MM.1S (cell line): ENCODE measurements at regions not wholly inside any gene's neighbourhood (a gene's known extent, or its start where the extent isn't known, plus 50 kb on each side); places are given as distances from the start of the nearest gene placed in this dataset.

Experiments used
- DNase-seq: peaks from one replicate; pipeline ENCODE4 v3.0.0-alpha.2; 2015
- H2AFZ ChIP-seq: fragments of 300-600 bp; sonication (generic); 2 replicates; pipeline ENCODE4 v1.6.0; 2016; ENCODE audit warnings: antibody characterized with exemption, low read length
- H3F3A ChIP-seq: fragments of 300-600 bp; sonication (generic); 2 replicates; pipeline ENCODE4 v1.6.1; 2016; ENCODE audit warnings: mild to moderate bottlenecking, antibody characterized with exemption, low read length, moderate library complexity, mixed read lengths; ENCODE audit not compliant: insufficient read depth
- H3K27ac ChIP-seq: fragments of 300-600 bp; sonication (generic); 2 replicates; pipeline ENCODE4 v1.5.1; 2016; ENCODE audit warnings: mild to moderate bottlenecking, low read length
- H3K27me3 ChIP-seq: fragments of 300-600 bp; sonication (generic); replicated peaks from 2 replicates; pipeline ENCODE4 v1.6.0; 2016; ENCODE audit warnings: low read length; ENCODE audit not compliant: insufficient read depth
- H3K36me3 ChIP-seq: fragments of 300-600 bp; sonication (generic); replicated peaks from 2 replicates; pipeline ENCODE4 v1.6.1; 2016; ENCODE audit warnings: mild to moderate bottlenecking, low read length, mixed read lengths; ENCODE audit not compliant: insufficient read depth
- H3K4me1 ChIP-seq: fragments of 300-600 bp; sonication (generic); 2 replicates; pipeline ENCODE4 v1.6.1; 2016; ENCODE audit warnings: low read length, mixed read lengths
- H3K4me2 ChIP-seq: fragments of 300-600 bp; sonication (generic); 2 replicates; pipeline ENCODE4 v1.6.0; 2016; ENCODE audit warnings: low read depth, low read length
- H3K4me3 ChIP-seq: fragments of 300-600 bp; sonication (generic); 2 replicates; pipeline ENCODE4 v1.5.1; 2016; ENCODE audit warnings: low read length, mixed read lengths
- H3K79me2 ChIP-seq: fragments of 300-600 bp; sonication (generic); 2 replicates; pipeline ENCODE4 v1.6.1; 2016; ENCODE audit warnings: mixed run types, low read length, mixed read lengths
- H3K9ac ChIP-seq: fragments of 300-600 bp; sonication (generic); 2 replicates; pipeline ENCODE4 v1.6.1; 2016; ENCODE audit warnings: low read length, mixed read lengths
- H3K9me2 ChIP-seq: fragments of 300-600 bp; sonication (generic); replicated peaks from 2 replicates; pipeline ENCODE4 v1.6.1; 2016; ENCODE audit warnings: mild to moderate bottlenecking, low read length, mixed read lengths; ENCODE audit not compliant: insufficient read depth
- H3K9me3 ChIP-seq: fragments of 300-600 bp; sonication (generic); replicated peaks from 2 replicates; pipeline ENCODE4 v1.6.1; 2016; ENCODE audit warnings: mild to moderate bottlenecking, low read length, mixed read lengths; ENCODE audit not compliant: insufficient read depth
- H4K20me1 ChIP-seq: fragments of 300-600 bp; sonication (generic); 2 replicates; pipeline ENCODE4 v1.6.1; 2016; ENCODE audit warnings: mild to moderate bottlenecking, low read length, moderate library complexity, mixed read lengths; ENCODE audit not compliant: insufficient read depth
- EZH2 ChIP-seq: fragments of 300-600 bp; sonication (generic); optimal IDR thresholded peaks from 2 replicates; pipeline ENCODE3; 2017; ENCODE audit warnings: low read depth, mild to moderate bottlenecking, antibody characterized with exemption, low read length, mixed read lengths
- EZH2phosphoT487 ChIP-seq: fragments of 300-600 bp; sonication (generic); IDR thresholded peaks from 2 replicates; pipeline ENCODE4 v1.6.1; 2018; ENCODE audit warnings: antibody characterized with exemption, low read length
- TF ChIP-seq, protein P1 (sequence below): fragments of 300-600 bp; sonication (generic); IDR thresholded peaks from 2 replicates; pipeline ENCODE4 v1.5.1; 2016; ENCODE audit warnings: antibody characterized with exemption, low read length, mixed read lengths

DNA sequence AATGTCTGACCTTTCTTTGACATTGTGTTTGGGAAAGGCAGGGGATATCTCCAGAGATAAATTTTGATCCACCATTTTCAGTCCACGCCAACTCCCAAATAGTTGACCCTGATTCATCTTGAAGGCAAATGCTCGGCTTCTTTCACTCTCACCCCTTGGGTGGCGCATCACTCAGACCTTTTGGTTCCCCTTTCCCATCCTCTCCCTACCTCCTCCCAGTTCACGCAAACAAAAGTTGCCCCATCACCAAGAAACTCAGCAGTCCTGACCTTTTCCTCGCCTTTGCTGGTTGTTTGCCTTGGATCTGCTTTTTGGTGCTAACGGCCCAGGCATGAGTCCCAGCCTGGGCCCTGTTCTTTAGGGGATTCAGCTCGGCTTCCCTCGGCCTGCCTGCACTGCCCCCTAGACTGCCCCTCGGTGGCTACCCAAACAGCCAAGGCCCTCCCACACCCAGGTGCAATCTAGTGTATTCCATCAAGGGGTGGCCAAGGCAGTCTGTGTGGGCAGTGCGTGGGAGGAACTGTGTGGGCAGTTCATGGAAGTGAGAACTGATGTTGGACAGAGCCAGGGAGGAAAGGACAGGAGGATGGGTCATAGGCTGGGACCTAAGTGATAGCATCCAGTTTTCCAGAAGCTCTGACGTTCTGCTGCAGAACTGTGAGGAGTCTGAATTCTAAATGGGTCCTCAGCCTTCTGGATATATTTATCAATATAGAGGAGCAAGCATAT, 255.7 kb downstream of the DLEU7 start:
- H3K27ac ChIP-seq: no peak overlapping the region

DNA sequence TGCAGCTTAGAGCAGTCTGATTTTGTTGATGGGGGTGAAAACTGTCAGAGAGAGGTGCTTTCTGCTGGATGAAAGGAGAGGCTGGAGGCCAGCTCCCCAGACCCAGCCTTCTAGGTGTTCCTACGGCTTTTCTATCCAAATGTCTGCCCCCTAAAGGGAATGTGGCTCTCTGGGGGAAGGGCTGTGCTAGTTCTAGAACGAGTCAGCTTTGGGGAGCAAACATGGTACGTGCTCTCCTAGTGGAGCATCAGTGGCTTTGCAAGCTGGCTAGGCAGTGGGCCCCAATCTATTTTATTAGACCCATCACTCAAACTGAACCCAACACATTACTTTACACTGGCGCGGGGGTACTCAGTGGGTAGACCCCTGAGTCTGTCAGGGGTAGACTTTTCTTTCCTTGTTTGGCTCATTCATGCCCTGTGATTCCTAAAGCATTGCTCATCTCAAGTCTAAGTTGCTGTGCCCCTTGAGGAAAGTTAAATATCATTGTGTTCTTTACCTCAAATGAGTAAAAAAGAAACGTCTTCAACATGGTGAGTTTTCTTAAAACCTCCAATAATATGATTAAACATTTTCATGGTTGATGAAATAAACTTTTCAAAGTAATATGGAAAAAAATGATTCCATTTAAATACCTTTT, 254.9 kb downstream of the DLEU7 start:
- no peak for DNase-seq
- TF ChIP-seq EZH2phosphoT487 (no peak), EZH2 (no peak)
- TF ChIP-seq, protein P1, sequence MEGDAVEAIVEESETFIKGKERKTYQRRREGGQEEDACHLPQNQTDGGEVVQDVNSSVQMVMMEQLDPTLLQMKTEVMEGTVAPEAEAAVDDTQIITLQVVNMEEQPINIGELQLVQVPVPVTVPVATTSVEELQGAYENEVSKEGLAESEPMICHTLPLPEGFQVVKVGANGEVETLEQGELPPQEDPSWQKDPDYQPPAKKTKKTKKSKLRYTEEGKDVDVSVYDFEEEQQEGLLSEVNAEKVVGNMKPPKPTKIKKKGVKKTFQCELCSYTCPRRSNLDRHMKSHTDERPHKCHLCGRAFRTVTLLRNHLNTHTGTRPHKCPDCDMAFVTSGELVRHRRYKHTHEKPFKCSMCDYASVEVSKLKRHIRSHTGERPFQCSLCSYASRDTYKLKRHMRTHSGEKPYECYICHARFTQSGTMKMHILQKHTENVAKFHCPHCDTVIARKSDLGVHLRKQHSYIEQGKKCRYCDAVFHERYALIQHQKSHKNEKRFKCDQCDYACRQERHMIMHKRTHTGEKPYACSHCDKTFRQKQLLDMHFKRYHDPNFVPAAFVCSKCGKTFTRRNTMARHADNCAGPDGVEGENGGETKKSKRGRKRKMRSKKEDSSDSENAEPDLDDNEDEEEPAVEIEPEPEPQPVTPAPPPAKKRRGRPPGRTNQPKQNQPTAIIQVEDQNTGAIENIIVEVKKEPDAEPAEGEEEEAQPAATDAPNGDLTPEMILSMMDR: no peak

More for the DNA sequence above, 255.7 kb downstream of the DLEU7 start:
- Histone ChIP-seq H3K4me3 (no peak overlapping the region), H4K20me1 (no peaks in the 10 kb centered on the region), H3F3A (no peaks in the 10 kb centered on the region), H3K27me3 (no peaks in the 10 kb centered on the region), H3K9me2 (no peaks in the 10 kb centered on the region), H3K4me1 (no peaks in the 10 kb centered on the region), H3K79me2 (no peaks in the 10 kb centered on the region), H3K9me3 (no peaks in the 10 kb centered on the region), H3K4me2 (no peak overlapping the region), H3K9ac (no peak overlapping the region), H3K36me3 (no peaks in the 10 kb centered on the region), H2AFZ (no peak overlapping the region)
- no peak for TF ChIP-seq EZH2phosphoT487
- TF ChIP-seq, protein P1: no peak
- no peak for TF ChIP-seq EZH2
- no peak for DNase-seq

DNA sequence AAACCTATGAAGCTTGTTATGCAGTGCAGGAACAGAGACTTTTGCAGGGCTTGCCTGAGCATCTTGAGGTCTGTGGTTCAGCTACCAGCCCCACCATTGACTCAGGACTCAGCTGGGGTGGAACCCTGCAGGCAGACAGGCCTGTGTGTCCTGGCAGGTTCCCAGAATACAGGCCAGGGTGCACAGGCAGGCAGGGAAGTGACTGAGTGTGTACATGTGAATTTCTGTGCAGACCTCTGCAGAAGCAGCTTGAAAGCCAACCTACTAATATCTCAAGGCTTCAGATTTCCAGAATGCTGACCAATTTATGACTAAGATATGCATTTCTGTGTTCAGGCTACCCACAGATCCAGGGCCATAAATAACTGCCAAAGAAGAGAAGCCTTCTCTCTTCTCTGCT, 254.4 kb downstream of the DLEU7 start:
- DNase-seq: no peak
- TF ChIP-seq EZH2phosphoT487 (no peak), EZH2 (no peak)
- TF ChIP-seq, protein P1: no peak
- no peaks in the 10 kb centered on the region for H3K27me3 ChIP-seq
- no peaks in the 10 kb centered on the region for H3F3A ChIP-seq
- H4K20me1 ChIP-seq: no peaks in the 10 kb centered on the region
- no peaks in the 10 kb centered on the region for H3K9me2 ChIP-seq
- H3K4me1 ChIP-seq: no peaks in the 10 kb centered on the region
- no peak overlapping the region for H3K9ac ChIP-seq
- no peak overlapping the region for H3K27ac ChIP-seq
- no peak overlapping the region for H2AFZ ChIP-seq
- H3K4me2 ChIP-seq: no peak overlapping the region
- no peaks in the 10 kb centered on the region for H3K9me3 ChIP-seq
- no peaks in the 10 kb centered on the region for H3K79me2 ChIP-seq
- H3K36me3 ChIP-seq: no peaks in the 10 kb centered on the region
- no peak overlapping the region for H3K4me3 ChIP-seq

More for the DNA sequence above, 254.9 kb downstream of the DLEU7 start:
- Histone ChIP-seq H3K4me1 (no peaks in the 10 kb centered on the region), H3K27ac (no peak overlapping the region), H3K9me3 (no peaks in the 10 kb centered on the region), H3K36me3 (no peaks in the 10 kb centered on the region), H3K79me2 (no peaks in the 10 kb centered on the region), H3F3A (no peaks in the 10 kb centered on the region), H3K4me3 (no peak overlapping the region), H3K9ac (no peak overlapping the region), H3K4me2 (no peak overlapping the region), H3K9me2 (no peaks in the 10 kb centered on the region), H2AFZ (no peak overlapping the region), H3K27me3 (no peaks in the 10 kb centered on the region), H4K20me1 (no peaks in the 10 kb centered on the region)
